Stimulated activated naive B cell treated with anti-CD40 and anti-IgM and Interleukin-4, amounts not matched to agents 10 μg/mL and 1 μg/mL and 100 μg/mL, for 72 hours (primary cell): ENCODE measurements at regions not wholly inside any gene's neighbourhood (a gene's known extent, or its start where the extent isn't known, plus 50 kb on each side); places are given as distances from the start of the nearest gene placed in this dataset.

Source experiments
- ATAC-seq, 2 donors: fragments of 150-1000 bp; cut with Tn5 transposase; replicated peaks; 2 replicates each; pipeline ENCODE4 v1.10.0; 2021; ENCODE audit warnings: moderate library complexity in 1 of 2
- DNase-seq: peaks from one replicate; pipeline ENCODE4 v3.0.0; 2021
- H3K27ac Mint-ChIP-seq: one replicate; pipeline ENCODE4 v1.8.0; 2022; ENCODE audit warnings: mild to moderate bottlenecking, mixed read lengths
- H3K27me3 Mint-ChIP-seq, 2 donors: one replicate each; pipeline ENCODE4 v1.8.0; 2022; ENCODE audit warnings: mixed read lengths in 2 of 2
- H3K36me3 Mint-ChIP-seq, 2 donors: one replicate each; pipeline ENCODE4 v1.8.0; 2022; ENCODE audit warnings: mixed read lengths in 2 of 2, mild to moderate bottlenecking in 1 of 2
- H3K4me1 Mint-ChIP-seq, 2 donors: one replicate each; pipeline ENCODE4 v1.8.0; 2022; ENCODE audit warnings: mixed read lengths in 2 of 2, mild to moderate bottlenecking in 1 of 2
- H3K4me3 Mint-ChIP-seq, 2 donors: one replicate each; pipeline ENCODE4 v1.8.0; 2022; ENCODE audit warnings: mild to moderate bottlenecking in 2 of 2, mixed read lengths in 2 of 2, moderate library complexity in 1 of 2
- H3K9me3 Mint-ChIP-seq, 2 donors: one replicate each; pipeline ENCODE4 v1.8.0; 2022; ENCODE audit warnings: mixed read lengths in 2 of 2, mild to moderate bottlenecking in 1 of 2

DNA sequence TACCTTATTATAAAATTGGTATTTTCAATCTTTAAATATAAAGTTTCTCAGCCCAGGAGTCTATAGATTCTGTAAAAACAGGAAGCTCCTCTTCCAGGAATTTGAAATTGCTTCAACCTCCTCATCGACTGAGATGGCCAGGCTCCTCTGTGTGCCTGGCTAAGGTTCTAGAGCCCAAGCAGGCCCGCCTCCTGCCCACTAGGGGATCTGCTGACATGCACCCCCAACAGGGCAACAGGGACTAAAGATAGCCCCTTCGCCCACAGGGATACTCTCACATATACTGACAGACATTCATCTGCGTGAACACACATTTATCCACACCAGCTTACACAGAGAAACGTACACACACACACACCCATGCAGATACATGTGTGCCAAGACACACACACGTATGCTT, 183.1 kb upstream of the TLE3 start:
- DNase-seq (no peak), ATAC-seq (no peak)
- Mint-ChIP-seq H3K9me3 (peaks cover 3 to 6% of the 10 kb centered on the region in 2 donors), H3K4me1 (peaks cover 40 to 62% of the 10 kb centered on the region in 2 donors), H3K27ac (peak overlapping the region; percentile 75), H3K4me3 (peak overlapping the region in 1 of 2 donors; percentile 25), H3K27me3 (peaks cover 22 to 33% of the 10 kb centered on the region in 2 donors), H3K36me3 (no peaks in the 10 kb centered on the region)

DNA sequence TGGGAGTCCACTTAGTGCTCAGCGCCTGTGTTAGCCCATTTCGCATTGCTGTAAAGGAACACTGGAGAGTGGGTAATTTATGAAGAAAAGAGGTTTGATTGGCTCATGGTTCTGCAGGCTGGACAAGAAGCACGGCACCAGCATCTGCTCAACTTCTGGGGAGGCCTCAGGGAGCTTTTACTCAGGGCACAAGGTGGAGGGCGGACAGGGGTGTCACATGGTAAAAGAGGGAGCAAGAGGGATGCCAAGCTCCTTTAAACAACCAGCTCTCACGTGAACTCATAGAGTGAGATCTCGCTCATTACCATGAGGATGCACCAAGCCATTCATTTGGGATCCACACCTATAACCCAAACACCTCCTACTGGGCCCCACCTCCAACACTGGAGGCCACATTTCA, 181.4 kb upstream of the TLE3 start:
- no peak for ATAC-seq
- no peaks in the 10 kb centered on the region for H3K36me3 Mint-ChIP-seq
- H3K27ac Mint-ChIP-seq: no peak overlapping the region
- H3K4me3 Mint-ChIP-seq: no peak overlapping the region
- H3K4me1 Mint-ChIP-seq: peaks cover 39 to 52% of the 10 kb centered on the region in 2 donors
- DNase-seq: no peak
- H3K27me3 Mint-ChIP-seq: peaks cover 17 to 36% of the 10 kb centered on the region in 2 donors
- peaks cover 3 to 6% of the 10 kb centered on the region in 2 donors for H3K9me3 Mint-ChIP-seq

DNA sequence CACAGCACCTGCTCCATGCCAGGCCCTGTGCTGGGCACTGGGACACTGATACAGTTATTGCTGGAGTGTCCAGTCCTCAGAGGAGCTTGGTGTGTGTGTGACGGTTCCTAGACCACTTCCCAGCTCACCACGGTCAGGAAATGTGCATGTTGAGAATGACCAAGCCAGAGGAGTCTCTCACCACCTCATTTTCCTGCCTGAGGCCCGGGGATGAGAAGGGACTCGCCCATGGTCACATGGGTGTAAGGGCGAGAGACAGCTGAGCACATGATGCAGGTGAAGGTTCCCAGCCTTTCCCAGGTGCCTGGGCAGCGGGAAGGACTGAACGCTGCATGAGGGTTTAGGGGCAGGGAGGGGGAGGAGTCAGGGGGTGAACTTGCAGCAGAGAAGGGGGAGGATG, 180.9 kb upstream of the TLE3 start:
- no peaks in the 10 kb centered on the region for H3K36me3 Mint-ChIP-seq
- H3K27ac Mint-ChIP-seq: no peak overlapping the region
- ATAC-seq (no peak), DNase-seq (no peak)
- H3K4me3 Mint-ChIP-seq: no peak overlapping the region
- peaks cover 17 to 36% of the 10 kb centered on the region in 2 donors for H3K27me3 Mint-ChIP-seq
- peaks cover 3 to 6% of the 10 kb centered on the region in 2 donors for H3K9me3 Mint-ChIP-seq
- peaks cover 41 to 56% of the 10 kb centered on the region in 2 donors for H3K4me1 Mint-ChIP-seq

DNA sequence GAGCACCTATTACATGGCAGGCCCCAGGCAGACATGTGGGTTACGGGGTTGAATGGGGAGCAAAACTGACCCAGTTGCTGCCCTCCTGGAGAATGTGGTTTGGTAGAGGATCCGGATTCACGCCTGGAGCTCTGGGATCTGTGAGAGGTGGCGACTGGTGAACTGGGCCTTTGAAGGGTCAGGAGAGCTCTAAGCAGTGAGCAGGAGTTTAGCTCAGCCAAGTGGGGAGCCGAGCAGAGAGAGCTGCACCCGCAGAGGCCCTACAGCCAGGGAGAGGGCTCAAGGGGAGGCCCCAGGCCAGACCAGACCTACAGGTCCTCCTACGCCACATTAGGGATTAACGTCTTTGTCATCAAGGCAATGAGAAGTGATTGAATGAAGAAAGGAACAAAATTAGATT, 179.8 kb upstream of the TLE3 start:
- Mint-ChIP-seq H3K4me3 (no peak overlapping the region), H3K4me1 (peaks cover 38 to 56% of the 10 kb centered on the region in 2 donors), H3K27ac (no peak overlapping the region)

DNA sequence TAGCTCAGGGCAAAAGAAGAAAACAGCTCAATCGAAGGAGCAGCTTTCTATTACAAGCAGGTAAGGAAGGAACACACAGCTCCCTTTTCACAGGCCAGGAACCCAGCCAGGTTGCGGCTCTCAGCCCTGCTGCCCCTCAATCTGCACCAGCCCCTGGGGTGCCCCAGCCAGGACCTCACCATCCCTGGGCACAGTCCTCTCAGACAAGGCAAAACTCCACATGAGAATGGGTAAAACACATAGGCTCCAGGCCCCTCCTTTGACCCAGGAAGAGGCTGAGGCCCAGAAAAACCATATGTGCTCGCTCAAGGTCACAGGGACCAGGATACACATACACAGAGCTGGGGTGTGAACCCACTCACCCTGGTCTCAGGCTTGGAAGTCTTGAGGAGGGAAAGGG, 178.7 kb upstream of the TLE3 start:
- Mint-ChIP-seq H3K36me3 (no peaks in the 10 kb centered on the region), H3K4me3 (no peak overlapping the region), H3K4me1 (peaks cover 34 to 54% of the 10 kb centered on the region in 2 donors), H3K27ac (no peak overlapping the region), H3K9me3 (no peaks in the 10 kb centered on the region), H3K27me3 (peaks cover 15 to 44% of the 10 kb centered on the region in 2 donors)
- no peak for ATAC-seq
- DNase-seq: no peak

More for the DNA sequence above, 179.8 kb upstream of the TLE3 start:
- DNase-seq: no peak
- H3K9me3 Mint-ChIP-seq: peaks cover under 1 to 1% of the 10 kb centered on the region in 2 donors
- peaks cover 13 to 41% of the 10 kb centered on the region in 2 donors for H3K27me3 Mint-ChIP-seq
- ATAC-seq: no peak
- H3K36me3 Mint-ChIP-seq: no peaks in the 10 kb centered on the region

DNA sequence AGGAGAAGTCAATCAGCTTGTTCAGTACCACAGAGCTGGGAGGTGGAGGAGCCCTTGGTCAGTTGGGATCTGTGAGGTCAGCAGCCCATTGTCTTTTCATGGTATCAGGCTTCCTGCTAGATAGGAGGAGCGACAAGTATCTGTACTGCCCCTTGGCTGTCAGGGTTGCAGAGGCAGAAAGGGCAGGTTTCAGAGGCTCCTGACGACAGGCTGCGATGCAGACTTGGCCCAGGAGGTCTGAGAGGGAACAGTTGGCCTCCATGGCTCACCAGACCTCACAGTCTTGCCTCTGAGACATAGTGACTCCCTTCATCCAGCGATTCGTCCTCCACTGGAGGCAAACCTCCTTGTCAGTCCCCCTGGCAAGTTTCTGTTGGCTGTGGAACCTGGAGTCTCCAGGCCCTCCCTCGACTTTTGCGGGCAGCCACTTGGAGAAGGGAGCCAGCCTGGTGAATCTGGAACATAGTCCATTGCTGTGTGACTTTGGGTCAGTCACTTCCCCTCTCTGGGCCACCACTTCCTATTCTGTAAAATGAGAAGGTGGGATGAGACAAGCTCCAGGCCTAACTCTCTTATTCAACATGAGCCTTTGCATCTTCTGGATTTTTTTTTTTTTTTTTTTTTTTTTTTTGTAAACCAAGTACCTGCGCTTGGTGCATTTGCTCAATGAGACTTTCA, 177.9 kb upstream of the TLE3 start:
- ATAC-seq: no peak
- H3K4me1 Mint-ChIP-seq: peaks cover 37 to 54% of the 10 kb centered on the region in 2 donors

DNA sequence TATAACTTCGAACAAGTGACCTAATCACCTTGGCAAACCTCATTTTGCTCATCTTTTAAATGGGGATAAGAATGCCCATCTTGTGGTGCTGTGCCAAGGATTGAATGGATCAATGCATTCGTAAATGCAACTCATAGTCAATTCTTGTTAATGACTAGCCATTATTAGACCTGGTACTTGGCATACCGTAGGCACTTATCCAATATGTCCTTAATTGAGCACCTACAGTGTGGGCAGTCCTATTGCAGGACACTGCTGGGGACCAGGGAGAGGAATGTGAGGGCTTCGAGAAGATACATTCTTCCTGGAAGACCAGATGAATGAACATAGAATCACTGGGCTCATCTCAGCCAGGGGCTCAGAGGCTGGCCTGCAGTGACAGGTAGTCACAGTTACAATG, 177.2 kb upstream of the TLE3 start:
- no peak overlapping the region for H3K27ac Mint-ChIP-seq
- H3K9me3 Mint-ChIP-seq: no peaks in the 10 kb centered on the region
- H3K27me3 Mint-ChIP-seq: peaks cover 17 to 44% of the 10 kb centered on the region in 2 donors
- DNase-seq: no peak
- peaks cover 44 to 61% of the 10 kb centered on the region in 2 donors for H3K4me1 Mint-ChIP-seq
- ATAC-seq: no peak
- H3K4me3 Mint-ChIP-seq: no peak overlapping the region
- H3K36me3 Mint-ChIP-seq: no peaks in the 10 kb centered on the region

More for the DNA sequence above, 177.9 kb upstream of the TLE3 start:
- Mint-ChIP-seq H3K27ac (no peak overlapping the region), H3K9me3 (no peaks in the 10 kb centered on the region), H3K36me3 (no peaks in the 10 kb centered on the region), H3K27me3 (peaks cover 17 to 44% of the 10 kb centered on the region in 2 donors), H3K4me3 (no peak overlapping the region)
- DNase-seq: no peak

DNA sequence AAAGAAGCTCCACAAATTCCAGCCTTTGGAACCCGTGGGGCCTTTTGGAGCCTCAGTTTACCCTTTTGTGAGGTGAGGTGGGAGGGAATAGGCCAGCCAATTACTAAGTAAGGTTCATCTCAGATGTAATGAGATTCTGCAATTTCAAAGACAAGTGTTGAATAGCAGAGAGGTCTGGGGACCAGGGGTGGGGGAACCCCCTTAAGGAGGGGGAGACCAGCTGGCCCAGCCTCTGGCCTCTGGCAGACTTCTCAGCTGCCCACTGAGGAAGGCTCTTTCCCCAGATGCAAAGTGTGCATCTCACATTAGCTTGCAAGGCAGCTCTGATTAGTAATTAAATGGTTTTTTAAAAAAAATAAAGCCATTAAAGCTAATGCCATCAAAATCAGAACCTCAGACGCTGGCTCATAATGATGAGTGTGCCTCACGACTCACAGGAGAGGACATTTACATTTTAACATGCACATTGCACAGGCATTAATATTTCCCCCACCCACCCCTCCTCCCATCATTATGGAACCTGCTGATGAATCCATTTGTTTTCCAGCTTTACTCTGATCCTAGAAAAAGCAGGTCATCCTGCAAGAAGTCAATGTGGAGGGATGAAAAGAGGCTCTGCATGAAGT, 176.7 kb upstream of the TLE3 start:
- ATAC-seq (peak; percentile 19 to 52), DNase-seq (no peak)
- Mint-ChIP-seq H3K9me3 (no peaks in the 10 kb centered on the region), H3K4me3 (no peak overlapping the region), H3K27me3 (peaks cover 21 to 49% of the 10 kb centered on the region in 2 donors), H3K4me1 (peaks cover 49 to 67% of the 10 kb centered on the region in 2 donors), H3K36me3 (no peaks in the 10 kb centered on the region), H3K27ac (no peak overlapping the region)

DNA sequence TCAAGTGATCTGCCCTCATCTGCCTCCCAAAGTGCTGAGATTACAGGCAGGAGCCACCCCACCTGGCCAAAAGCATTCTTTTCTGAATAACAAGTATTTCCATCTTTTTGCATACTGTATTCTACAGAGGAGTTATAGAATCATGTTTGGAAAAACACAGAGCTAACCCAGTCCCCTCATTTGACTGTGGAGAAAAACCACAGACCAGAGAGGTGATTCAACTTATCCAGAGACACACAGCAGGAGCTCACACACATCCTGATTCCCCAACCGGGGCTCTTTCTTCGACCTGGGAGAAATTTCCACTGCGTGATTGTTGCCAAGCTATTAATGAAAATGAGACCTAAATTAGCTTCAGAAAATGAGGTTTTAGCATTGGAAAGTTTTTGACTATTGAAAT, 176.1 kb upstream of the TLE3 start:
- no peak overlapping the region for H3K27ac Mint-ChIP-seq
- no peaks in the 10 kb centered on the region for H3K9me3 Mint-ChIP-seq
- peaks cover 21 to 43% of the 10 kb centered on the region in 2 donors for H3K27me3 Mint-ChIP-seq
- DNase-seq (no peak), ATAC-seq (no peak)
- no peaks in the 10 kb centered on the region for H3K36me3 Mint-ChIP-seq
- H3K4me1 Mint-ChIP-seq: peaks cover 55 to 71% of the 10 kb centered on the region in 2 donors
- H3K4me3 Mint-ChIP-seq: no peak overlapping the region

DNA sequence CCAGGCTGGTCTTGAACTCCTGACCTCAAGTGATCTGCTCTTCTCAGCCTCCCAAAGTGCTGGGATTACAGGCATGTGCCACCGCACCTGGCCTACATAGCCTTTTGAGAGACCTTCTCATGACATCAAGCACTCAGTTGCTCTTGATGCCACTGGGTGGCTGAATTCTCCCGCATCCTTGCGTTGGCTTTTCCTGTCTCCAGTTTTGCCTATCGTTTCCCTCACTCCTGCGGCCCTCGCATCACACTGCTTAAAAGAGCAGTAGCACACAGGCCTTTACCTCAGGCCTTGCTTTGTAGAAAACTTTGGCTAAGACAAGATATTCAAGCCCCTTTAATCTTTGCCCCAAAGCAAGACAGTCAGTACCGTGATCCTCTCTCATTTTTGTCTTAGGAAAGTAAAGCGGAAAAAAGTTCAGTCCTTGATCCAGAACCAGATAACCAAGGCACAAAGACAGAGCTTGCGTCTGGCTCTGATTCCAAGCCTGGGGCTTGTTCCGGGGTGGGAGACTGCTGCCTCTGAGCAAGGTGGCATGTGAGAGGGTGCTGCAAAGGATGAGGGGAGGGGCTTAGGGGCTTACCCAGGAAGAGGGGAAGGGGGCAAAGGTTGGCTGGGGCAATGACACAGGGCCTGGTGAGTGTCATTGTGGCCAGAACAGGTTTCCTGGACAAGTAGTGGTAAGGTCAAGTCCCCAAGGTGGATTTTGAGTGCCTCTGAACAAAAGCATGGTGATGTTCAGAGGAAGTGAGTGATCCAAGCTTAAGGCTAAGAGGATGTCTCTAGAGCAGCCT, 175.0 kb upstream of the TLE3 start:
- no peaks in the 10 kb centered on the region for H3K36me3 Mint-ChIP-seq
- no peak for DNase-seq
- peak overlapping the region; percentile 25 for H3K27ac Mint-ChIP-seq

DNA sequence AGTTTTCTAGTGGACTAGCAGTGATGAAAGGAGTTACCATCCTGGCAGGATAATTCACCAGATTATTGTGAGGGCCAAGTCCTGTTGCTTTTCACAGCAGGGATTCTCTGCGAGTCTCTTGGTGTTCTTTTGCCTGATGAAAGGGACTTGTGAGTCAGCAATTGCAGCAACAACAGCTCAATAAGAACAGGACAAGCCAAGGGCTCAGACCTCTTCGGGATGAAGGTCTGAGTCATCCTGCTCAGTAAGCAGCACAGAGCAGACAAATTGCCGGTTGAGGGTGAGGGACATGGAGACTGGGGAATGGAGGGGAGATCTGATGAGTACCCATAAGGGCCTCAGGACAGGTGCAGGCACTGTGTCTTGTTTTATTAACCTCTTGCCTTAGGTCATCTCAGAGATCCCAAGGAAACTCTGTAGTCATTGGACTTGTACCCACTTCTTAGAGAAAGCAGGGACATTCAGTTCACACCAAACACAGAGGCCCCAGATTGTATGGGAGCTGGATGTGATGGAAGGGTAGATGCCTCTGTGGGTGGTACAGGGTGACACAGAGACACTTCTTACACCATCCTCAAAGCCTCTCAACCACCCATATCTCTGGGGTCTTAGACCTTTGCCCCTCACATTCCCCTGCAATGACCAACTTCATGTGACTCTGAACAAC, 173.8 kb upstream of the TLE3 start:
- H3K27me3 Mint-ChIP-seq: peaks cover 14 to 24% of the 10 kb centered on the region in 2 donors
- H3K9me3 Mint-ChIP-seq: no peaks in the 10 kb centered on the region
- peaks cover 66 to 76% of the 10 kb centered on the region in 2 donors for H3K4me1 Mint-ChIP-seq
- H3K4me3 Mint-ChIP-seq: no peak overlapping the region
- ATAC-seq: no peak
- DNase-seq: no peak
- no peak overlapping the region for H3K27ac Mint-ChIP-seq
- H3K36me3 Mint-ChIP-seq: no peaks in the 10 kb centered on the region

More for the DNA sequence above, 175.0 kb upstream of the TLE3 start:
- Mint-ChIP-seq H3K9me3 (no peaks in the 10 kb centered on the region), H3K4me3 (no peak overlapping the region), H3K27me3 (peaks cover 16 to 34% of the 10 kb centered on the region in 2 donors), H3K4me1 (peaks cover 61 to 71% of the 10 kb centered on the region in 2 donors)
- ATAC-seq: no peak

DNA sequence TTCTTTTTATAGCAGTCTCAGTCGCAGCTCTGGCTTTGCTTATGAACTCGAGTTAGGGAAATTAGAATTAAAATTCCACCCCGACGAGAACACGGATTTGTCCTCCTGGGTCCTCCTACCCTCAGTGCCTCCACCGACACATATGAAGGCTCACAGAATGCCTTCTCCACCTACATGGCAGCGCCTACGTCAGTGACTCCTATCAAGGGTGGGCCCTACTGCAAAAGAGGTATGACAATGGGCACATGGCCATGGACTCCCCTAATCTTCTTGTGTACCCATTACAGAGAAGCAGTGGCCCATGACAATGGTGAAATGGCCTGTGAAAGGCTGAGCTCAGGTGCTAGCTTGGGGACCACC, 173.0 kb upstream of the TLE3 start:
- Mint-ChIP-seq H3K4me1 (peaks cover 72 to 80% of the 10 kb centered on the region in 2 donors), H3K4me3 (no peak overlapping the region), H3K27ac (no peak overlapping the region), H3K27me3 (peaks cover 14 to 21% of the 10 kb centered on the region in 2 donors), H3K9me3 (no peaks in the 10 kb centered on the region), H3K36me3 (no peaks in the 10 kb centered on the region)
- ATAC-seq (no peak), DNase-seq (no peak)

DNA sequence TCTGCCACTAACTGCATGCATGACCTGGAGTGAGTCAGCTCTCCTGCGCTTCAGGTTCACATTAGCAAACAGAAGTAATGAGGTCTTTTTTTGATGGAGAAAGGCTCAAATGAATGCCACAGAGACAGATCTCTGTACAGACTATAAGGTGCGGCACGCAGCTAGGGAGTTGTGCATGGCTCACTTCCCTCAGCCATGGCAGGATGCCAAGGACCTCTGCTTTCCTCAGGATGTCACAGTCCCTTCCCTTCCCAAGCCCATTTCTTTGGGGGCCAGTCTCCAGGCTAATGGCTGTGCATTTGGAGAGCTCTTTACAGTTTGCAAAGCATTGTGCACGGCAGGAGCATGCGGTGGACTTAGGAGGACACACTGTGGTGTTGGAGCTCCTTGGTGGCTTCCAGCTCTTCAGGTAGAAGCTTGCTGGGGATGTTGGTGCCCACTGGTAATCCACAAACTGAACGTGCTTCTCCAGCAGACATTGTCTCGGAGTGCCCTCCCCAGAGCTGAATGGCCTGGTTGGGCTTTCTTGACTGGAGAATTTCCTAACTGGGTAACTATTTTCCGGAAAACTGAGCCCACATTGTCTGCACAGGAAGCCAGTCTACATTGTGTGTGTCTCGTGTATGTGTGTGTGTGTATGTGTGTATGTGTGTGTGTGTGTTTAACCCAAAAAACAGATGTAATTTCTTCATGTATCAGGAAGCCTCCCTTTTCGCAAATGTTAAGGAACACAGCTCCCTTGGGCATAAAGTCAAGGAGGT, 172.5 kb upstream of the TLE3 start:
- peak overlapping the region in 1 of 2 donors; percentile 11 for H3K4me3 Mint-ChIP-seq
- no peak for ATAC-seq

More for the DNA sequence above, 172.5 kb upstream of the TLE3 start:
- no peak for DNase-seq
- H3K27ac Mint-ChIP-seq: no peak overlapping the region
- no peaks in the 10 kb centered on the region for H3K36me3 Mint-ChIP-seq
- peaks cover 14 to 16% of the 10 kb centered on the region in 2 donors for H3K27me3 Mint-ChIP-seq
- H3K9me3 Mint-ChIP-seq: no peaks in the 10 kb centered on the region
- peaks cover 76 to 86% of the 10 kb centered on the region in 2 donors for H3K4me1 Mint-ChIP-seq
